ENCODE measurements at regions not wholly inside any gene's neighbourhood (a gene's known extent, or its start where the extent isn't known, plus 50 kb on each side); places are given as distances from the start of the nearest gene placed in this dataset.

DNA sequence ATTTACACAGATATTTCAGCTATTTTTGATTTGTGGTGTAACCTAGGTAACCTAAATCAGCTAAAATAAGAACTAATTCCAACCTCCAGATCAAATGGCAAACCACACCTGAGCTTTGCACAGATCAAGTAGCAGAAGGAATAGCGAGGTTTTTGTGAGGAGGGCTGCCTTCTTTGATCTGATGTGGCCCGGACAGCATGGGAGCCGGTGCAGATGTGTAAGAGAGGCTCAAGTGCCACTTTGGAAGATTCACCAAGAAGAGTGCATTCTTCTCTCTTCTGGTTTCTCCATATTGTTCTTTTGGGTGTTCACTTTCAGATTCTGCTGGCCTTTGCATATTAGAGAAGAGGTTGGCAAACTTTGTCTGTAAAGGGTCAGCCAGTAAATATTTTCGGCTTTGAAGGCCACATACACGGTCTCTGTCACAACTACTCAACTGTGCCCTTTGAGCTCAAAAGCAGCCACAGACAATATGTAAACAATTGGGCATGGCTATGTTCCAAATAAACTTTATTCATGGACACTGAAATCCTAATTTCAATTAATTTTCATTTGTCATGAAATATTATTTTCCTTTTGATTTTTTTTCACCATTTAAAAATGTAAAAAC is 78.9 kb upstream of the FAM9C start:
- H3K4me1 ChIP-seq, result peaks cover 0 to 9% of the 10 kb centered on the region in 2 donors
- DNase-seq (ENCODE audit: low spot score), result no peak
- H3K27me3 ChIP-seq, result no peaks in the 10 kb centered on the region
- no peak overlapping the region for H3K27ac ChIP-seq
- TF ChIP-seq, protein P1, sequence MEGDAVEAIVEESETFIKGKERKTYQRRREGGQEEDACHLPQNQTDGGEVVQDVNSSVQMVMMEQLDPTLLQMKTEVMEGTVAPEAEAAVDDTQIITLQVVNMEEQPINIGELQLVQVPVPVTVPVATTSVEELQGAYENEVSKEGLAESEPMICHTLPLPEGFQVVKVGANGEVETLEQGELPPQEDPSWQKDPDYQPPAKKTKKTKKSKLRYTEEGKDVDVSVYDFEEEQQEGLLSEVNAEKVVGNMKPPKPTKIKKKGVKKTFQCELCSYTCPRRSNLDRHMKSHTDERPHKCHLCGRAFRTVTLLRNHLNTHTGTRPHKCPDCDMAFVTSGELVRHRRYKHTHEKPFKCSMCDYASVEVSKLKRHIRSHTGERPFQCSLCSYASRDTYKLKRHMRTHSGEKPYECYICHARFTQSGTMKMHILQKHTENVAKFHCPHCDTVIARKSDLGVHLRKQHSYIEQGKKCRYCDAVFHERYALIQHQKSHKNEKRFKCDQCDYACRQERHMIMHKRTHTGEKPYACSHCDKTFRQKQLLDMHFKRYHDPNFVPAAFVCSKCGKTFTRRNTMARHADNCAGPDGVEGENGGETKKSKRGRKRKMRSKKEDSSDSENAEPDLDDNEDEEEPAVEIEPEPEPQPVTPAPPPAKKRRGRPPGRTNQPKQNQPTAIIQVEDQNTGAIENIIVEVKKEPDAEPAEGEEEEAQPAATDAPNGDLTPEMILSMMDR (IDR thresholded peaks at IDR 0.05), result no peak
- H3K4me3 ChIP-seq, result no peak overlapping the region
- no peaks in the 10 kb centered on the region for H3K9me3 ChIP-seq
- no peaks in the 10 kb centered on the region for H3K36me3 ChIP-seq

DNA sequence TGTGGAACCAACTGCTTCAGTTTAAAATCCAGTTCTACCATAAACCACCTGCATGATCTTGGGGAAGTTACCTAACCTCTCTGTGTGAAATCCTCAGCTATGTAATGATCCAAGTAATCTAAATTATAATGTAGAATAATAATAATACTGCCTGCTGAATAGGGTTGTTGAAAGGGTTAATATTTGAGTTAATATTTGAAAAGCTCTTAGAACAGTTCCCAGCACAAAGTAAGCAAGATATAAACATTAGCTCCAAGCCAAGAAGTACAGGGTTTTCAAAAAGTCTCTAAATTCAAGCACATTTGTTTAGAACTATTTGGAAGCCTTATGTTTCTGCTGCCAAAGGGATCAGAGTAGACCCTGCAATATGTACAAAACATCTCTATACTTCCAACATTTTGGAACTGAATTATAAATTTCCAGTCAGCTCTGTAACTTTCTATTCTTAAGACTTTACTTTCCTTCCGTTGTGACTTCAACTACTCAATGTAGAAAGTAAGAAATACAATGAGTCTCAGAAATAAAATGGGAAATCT is 76.7 kb upstream of the FAM9C start:
- Histone ChIP-seq H3K4me3 (no peak overlapping the region), H3K4me1 (peaks cover 0 to 9% of the 10 kb centered on the region in 2 donors), H3K27ac (peak overlapping the region in 1 of 2 donors; percentile 64), H3K36me3 (no peaks in the 10 kb centered on the region), H3K9me3 (no peaks in the 10 kb centered on the region), H3K27me3 (no peaks in the 10 kb centered on the region)
- TF ChIP-seq, protein P1 (IDR thresholded peaks at IDR 0.05), result no peak
- no peak for DNase-seq (ENCODE audit: low spot score)

DNA sequence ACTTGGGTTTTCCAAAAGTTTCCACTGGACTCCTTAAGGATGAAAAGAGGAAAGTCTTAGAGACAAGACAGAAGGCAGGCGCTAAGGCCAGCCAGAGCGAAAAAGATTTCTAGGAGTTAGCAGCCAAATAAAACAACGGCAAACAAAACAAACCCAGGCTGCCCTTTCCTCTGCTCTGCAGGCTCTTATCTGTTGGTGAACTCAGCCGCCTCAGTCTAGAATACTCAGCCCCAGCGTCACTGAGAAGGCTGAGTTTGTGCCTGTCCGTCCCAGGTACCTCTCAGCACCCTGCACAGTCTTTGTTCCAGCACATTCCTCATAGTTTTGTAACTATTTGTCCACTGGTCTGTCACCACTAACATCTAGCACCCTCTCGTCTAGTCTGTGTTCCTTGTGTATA is 75.6 kb upstream of the FAM9C start:
- peak; percentile 79 for DNase-seq (ENCODE audit: low spot score)
- no peaks in the 10 kb centered on the region for H3K27me3 ChIP-seq
- no peaks in the 10 kb centered on the region for H3K36me3 ChIP-seq
- no peaks in the 10 kb centered on the region for H3K9me3 ChIP-seq
- H3K4me1 ChIP-seq, result peaks cover 0 to 17% of the 10 kb centered on the region in 2 donors
- peak overlapping the region; percentile 51 to 64 for H3K27ac ChIP-seq
- H3K4me3 ChIP-seq, result no peak overlapping the region
- TF ChIP-seq, protein P1 (IDR thresholded peaks at IDR 0.05), result no peak

DNA sequence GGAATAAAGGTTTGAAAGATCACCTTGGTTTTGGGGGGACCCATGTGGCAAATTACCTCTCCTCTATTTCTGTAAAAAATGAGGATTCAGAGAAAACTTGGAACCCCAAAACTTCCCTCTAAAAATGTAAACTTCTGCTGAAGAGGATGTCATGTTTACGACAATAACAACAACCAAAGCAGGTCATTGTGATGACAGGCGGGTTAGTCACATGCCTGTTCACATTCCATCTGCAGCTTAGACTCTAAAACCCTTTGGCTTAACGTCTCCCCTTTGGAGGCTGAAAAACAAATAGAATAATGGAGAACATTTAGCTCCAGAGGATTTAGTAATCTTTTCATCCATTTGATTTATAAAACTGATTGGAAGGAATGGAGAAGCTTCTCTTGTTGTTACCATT is 75.0 kb upstream of the FAM9C start:
- Histone ChIP-seq H3K27ac (peak overlapping the region; percentile 31 to 64), H3K4me1 (peaks cover 0 to 18% of the 10 kb centered on the region in 2 donors)
- TF ChIP-seq, protein P1 (IDR thresholded peaks at IDR 0.05), result no peak

DNA sequence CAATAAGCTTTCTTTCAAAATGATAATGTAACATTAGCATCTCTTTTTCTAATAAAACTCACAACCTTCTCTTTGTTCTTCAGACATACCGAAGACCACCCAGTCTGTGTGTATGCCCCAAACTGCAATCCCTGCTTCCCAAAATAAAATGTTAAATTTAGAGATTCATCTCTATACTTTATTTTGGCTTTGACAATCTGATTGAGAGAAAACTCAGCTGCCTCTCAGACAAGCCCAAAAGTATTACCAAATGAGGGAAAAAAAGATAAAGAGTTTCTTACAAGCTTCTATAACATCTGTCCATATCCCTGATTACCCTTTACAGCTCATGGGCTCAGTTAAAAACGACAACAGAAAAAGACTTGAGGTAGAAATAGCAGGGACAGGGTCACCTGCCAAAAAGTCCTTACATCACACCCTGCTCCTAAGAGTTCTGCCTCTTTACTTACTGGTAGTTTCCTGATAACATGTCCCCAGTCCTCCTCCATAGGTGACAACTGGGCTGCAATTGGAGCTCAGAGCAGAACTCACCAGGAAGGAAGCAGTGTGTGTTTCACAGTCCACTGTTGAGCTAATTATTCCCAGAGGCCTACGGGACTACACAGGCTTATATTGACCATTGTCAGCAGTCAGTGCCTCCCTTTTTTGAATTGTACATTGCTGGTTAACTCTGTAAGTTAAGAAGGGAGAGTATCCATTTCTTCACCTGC is 70.9 kb upstream of the FAM9C start:
- Histone ChIP-seq H3K4me1 (peaks cover 0 to 11% of the 10 kb centered on the region in 2 donors), H3K4me3 (no peak overlapping the region), H3K27me3 (no peaks in the 10 kb centered on the region), H3K9me3 (no peaks in the 10 kb centered on the region), H3K36me3 (no peaks in the 10 kb centered on the region), H3K27ac (no peak overlapping the region)
- DNase-seq (ENCODE audit: low spot score), result no peak
- TF ChIP-seq, protein P1 (IDR thresholded peaks at IDR 0.05), result no peak

More for the DNA sequence above, 75.0 kb upstream of the FAM9C start:
- H3K4me3 ChIP-seq, result no peak overlapping the region
- H3K36me3 ChIP-seq, result no peaks in the 10 kb centered on the region
- no peak for DNase-seq (ENCODE audit: low spot score)
- no peaks in the 10 kb centered on the region for H3K9me3 ChIP-seq
- no peaks in the 10 kb centered on the region for H3K27me3 ChIP-seq
